BE2C (cell line): ENCODE measurements at regions not wholly inside any gene's neighbourhood (a gene's known extent, or its start where the extent isn't known, plus 50 kb on each side); places are given as distances from the start of the nearest gene placed in this dataset.
A peak's percentile ranks its signal among the peaks of the same experiment; 100 is the strongest.

Experiments used
- DNase-seq: peaks from one replicate; pipeline ENCODE4 v3.0.0-alpha.2; 2020
- H3K27me3 ChIP-seq: fragments of 250-450 bp; sonication (Bioruptor Pico); 2 replicates; pipeline ENCODE4 v1.5.1; 2020; ENCODE audit warnings: mild to moderate bottlenecking
- H3K36me3 ChIP-seq: fragments of 250-450 bp; sonication (Bioruptor Pico); 2 replicates; pipeline ENCODE4 v1.5.1; 2020; ENCODE audit warnings: mild to moderate bottlenecking
- H3K4me1 ChIP-seq: fragments of 250-450 bp; sonication (Bioruptor Pico); 2 replicates; pipeline ENCODE4 v1.5.1; 2020
- H3K4me3 ChIP-seq: 2 replicates; pipeline ENCODE4 v1.5.1; 2011; ENCODE audit warnings: low read depth, low read length
- H3K9me3 ChIP-seq: fragments of 250-450 bp; sonication (Bioruptor Pico); 2 replicates; pipeline ENCODE4 v1.5.1; 2020
- TF ChIP-seq, protein P1 (sequence below): IDR thresholded peaks from 2 replicates; pipeline ENCODE4 v1.5.1; 2012; ENCODE audit warnings: mild to moderate bottlenecking, low read depth, low read length

DNA sequence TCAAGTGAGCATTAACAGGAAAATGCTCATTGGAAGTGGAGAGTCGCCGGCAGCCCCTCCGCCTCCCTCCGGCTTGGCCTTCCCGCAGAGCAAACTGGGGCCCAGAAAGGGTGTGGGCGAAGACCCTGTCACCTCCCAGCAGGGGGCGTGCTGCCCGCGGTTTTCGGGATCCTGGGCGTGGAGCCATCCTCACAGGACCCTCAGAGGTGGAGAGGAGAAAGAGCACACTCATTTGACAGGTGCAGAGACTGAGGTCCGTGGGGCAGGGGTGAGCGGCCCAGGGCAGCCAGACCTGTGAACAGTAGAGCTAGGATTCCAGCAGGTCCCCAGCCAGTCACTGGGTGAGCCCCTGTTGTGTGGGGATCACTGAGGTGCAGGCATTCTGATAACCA is 1002.9 kb downstream of the KCNJ18 start:
- Histone ChIP-seq H3K9me3 (no peaks in the 10 kb centered on the region), H3K36me3 (no peaks in the 10 kb centered on the region), H3K4me1 (no peaks in the 10 kb centered on the region), H3K27me3 (no peaks in the 10 kb centered on the region), H3K4me3 (no peak overlapping the region)
- no peak for DNase-seq
- TF ChIP-seq, protein P1, sequence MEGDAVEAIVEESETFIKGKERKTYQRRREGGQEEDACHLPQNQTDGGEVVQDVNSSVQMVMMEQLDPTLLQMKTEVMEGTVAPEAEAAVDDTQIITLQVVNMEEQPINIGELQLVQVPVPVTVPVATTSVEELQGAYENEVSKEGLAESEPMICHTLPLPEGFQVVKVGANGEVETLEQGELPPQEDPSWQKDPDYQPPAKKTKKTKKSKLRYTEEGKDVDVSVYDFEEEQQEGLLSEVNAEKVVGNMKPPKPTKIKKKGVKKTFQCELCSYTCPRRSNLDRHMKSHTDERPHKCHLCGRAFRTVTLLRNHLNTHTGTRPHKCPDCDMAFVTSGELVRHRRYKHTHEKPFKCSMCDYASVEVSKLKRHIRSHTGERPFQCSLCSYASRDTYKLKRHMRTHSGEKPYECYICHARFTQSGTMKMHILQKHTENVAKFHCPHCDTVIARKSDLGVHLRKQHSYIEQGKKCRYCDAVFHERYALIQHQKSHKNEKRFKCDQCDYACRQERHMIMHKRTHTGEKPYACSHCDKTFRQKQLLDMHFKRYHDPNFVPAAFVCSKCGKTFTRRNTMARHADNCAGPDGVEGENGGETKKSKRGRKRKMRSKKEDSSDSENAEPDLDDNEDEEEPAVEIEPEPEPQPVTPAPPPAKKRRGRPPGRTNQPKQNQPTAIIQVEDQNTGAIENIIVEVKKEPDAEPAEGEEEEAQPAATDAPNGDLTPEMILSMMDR = no peak

DNA sequence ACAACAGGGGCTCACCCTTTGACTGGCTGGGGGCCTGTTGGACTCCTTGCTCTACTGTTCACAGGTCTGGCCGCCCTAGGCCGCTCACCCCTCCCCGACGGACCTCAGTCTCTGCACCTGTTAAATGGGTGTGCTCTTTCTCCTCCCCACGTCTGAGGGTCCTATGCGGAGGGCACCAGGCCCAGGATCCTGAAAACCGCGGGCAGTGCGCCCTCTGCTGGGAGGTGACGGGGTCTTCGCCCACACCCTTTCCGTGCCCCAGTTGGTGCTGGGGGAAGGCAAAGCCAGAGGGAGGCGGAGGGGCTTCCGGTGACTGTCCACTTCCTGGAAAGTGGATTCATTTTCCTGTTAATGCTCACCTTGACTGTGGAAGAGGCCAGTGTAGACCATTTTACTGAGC is 1010.9 kb downstream of the KCNJ18 start:
- Histone ChIP-seq H3K27me3 (no peaks in the 10 kb centered on the region), H3K4me1 (no peaks in the 10 kb centered on the region), H3K9me3 (no peaks in the 10 kb centered on the region), H3K36me3 (no peaks in the 10 kb centered on the region), H3K4me3 (no peak overlapping the region)
- TF ChIP-seq, protein P1 = peak; percentile 28
- DNase-seq = no peak

DNA sequence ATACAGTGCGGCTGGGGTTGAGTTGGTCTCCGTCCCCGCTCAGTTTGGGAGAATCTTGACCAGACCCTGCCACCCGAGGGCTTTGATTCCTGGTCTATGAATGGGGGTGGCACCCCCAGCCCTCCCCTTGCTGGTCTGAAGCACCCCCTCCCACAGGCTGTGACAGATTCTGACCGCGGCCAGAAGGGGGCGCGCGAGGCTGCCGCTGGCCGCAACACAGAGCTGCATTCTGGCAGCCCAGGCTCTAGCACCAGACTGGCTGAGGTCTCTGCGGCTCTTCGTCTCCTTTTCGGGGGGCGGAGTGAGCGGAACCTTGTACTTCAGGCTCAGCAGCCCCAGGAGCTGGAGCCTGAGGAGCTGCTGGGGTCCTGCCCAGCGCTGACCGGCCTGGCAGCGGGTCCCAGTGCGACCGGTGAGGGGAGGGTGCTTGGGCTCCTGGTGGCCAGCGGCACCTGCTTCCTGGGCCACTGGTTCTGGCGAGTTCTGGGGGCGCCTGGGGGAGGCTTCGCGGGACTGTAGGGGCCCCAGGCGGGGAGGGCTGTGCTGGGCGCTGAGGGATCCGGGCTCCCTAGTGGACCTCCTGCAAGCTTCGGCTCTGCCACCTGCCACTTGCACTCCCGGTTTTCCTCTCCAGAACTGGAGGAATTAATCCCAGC is 1011.6 kb downstream of the KCNJ18 start:
- TF ChIP-seq, protein P1 = no peak
- Histone ChIP-seq H3K36me3 (no peaks in the 10 kb centered on the region), H3K4me1 (no peaks in the 10 kb centered on the region), H3K4me3 (no peak overlapping the region), H3K9me3 (no peaks in the 10 kb centered on the region), H3K27me3 (no peaks in the 10 kb centered on the region)
- no peak for DNase-seq

DNA sequence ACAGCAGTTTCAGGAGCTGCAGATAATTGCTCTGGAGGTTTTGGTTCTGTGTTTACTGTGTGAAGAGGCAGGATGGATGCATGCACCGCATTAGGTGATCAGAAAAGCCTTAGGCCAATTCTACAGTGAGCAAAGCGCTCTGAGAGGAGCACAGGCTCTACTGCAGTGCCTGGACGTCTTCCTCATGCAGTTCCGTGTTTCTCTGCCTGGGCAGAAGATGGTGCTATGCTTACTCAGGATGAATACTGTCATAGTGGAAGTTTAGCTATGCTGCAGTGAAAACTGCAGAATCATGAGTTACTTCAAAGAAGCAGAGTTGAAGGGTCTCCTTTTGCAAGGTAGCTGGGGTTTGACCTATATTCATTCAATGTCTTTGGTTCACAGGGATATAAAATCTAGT is 1012.4 kb downstream of the KCNJ18 start:
- H3K4me3 ChIP-seq = no peak overlapping the region
- H3K27me3 ChIP-seq = no peaks in the 10 kb centered on the region
- no peak for DNase-seq

DNA sequence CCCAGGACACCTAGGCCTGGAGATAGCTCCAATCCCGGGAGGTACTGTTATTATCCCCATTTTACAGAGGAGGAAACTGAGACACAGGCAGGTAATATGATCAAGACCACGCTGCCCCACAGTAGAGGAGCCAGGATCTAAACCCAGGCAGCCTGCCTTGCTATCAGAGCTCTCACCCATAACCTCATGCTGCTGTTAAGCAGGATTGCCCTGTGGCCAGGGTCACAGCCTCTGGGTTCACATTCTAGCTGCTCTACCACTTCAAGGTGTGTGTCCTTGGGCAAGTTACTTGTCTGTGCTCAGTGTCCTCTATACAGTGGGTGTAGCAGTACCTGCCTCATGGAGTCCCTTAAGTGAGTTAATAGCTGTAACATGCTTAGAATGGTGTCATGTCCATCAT is 1015.3 kb downstream of the KCNJ18 start:
- no peaks in the 10 kb centered on the region for H3K27me3 ChIP-seq
- no peaks in the 10 kb centered on the region for H3K36me3 ChIP-seq
- TF ChIP-seq, protein P1 = no peak
- H3K4me1 ChIP-seq = no peaks in the 10 kb centered on the region
- DNase-seq = no peak
- H3K4me3 ChIP-seq = no peak overlapping the region
- H3K9me3 ChIP-seq = no peaks in the 10 kb centered on the region

More for the DNA sequence above, 1012.4 kb downstream of the KCNJ18 start:
- H3K9me3 ChIP-seq = no peaks in the 10 kb centered on the region
- H3K36me3 ChIP-seq = no peaks in the 10 kb centered on the region
- no peaks in the 10 kb centered on the region for H3K4me1 ChIP-seq
- TF ChIP-seq, protein P1 = no peak

DNA sequence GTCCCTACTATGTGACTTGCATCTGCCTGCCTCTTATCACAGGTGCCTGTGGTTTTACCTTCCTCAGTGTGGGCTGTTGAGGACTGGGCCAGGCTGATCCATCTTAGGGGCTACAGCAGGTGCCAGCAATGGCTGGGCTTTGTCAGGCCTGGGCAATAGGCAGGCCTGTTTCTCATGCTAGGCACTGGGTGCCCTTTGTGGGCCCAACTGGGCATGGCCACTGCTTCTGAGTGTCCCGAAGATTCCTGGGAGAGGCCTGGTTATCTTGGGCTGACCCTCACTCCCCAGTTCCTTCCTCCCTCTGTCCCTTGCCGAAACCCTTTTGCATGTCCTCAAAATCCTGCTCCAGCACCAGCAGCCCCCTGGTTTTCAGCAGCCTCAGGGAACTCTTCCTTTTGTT is 1024.9 kb downstream of the KCNJ18 start:
- no peaks in the 10 kb centered on the region for H3K9me3 ChIP-seq
- no peak overlapping the region for H3K4me3 ChIP-seq
- no peak for DNase-seq
- TF ChIP-seq, protein P1 = no peak
- H3K27me3 ChIP-seq = no peaks in the 10 kb centered on the region
- no peaks in the 10 kb centered on the region for H3K36me3 ChIP-seq
- H3K4me1 ChIP-seq = no peaks in the 10 kb centered on the region
